ENCODE measurements at regions not wholly inside any gene's neighbourhood (a gene's known extent, or its start where the extent isn't known, plus 50 kb on each side); places are given as distances from the start of the nearest gene placed in this dataset.

DNA sequence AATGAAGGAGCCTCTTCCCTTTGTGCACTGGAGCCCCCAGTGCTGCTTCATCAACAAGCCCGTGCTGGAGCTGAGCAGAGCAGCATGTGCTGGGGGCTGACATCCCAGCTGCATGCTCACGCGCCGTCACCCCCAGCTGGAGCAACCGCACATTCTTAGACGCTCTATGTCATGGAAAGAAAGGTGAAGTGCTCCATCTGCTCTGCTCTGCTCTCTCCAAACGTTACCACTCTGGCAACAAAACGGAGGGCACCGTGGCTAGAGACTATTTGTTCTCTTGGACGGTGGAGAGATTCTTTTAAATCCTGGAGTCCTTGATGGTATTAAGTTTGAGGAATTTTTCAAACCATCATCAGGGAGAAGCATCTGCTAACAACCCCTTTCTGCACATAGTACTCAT is 208.4 kb downstream of the C12orf75 start:
- DNase-seq = no peak

DNA sequence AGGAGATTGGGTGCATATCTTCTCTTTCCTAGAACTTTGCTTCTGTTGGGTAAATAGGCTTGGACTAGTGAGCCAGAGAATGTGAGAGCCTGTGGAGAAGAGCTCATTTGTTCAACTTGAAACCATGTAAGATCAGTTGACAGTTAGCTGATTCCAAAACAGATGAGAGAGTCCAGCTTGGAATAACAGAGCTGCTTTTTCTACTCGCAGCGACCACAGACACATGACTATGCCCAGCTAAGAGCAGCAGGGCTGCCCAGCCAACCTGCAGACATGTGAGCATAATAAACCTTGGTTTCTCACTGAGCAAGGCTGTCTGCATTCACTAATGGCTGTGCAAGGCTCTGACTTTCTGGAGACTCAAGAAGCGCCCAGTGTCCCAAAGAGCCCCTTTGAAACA is 209.2 kb downstream of the C12orf75 start:
- DNase-seq = no peak

GRCh38 chr12:105547786-105548185 is 217.3 kb downstream of the C12orf75 start:
- DNase-seq = no peak

- DNase-seq = no peak
Measured at GRCh38 chr12:105548626-105549025, 218.1 kb downstream of the C12orf75 start.

DNA sequence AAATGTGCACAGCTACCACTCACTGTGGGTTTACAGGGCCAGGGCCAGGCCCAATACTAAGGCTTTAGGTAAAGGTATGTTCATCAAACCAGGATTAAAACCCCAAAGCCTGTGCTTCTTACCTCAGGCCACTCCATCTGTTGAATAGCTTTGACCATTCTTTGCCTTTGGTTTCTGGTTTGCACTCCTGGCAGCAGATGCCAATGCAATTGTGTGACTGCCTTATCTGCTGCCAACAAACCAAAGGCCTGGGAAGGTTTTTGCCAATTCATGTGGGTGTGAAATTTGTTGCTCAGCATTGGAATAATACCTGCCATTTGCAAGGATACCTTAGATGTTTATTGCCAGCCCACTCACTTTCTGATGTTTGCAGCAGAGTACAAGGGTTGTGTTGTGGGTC is 221.6 kb downstream of the C12orf75 start:
- no peak for DNase-seq

DNA sequence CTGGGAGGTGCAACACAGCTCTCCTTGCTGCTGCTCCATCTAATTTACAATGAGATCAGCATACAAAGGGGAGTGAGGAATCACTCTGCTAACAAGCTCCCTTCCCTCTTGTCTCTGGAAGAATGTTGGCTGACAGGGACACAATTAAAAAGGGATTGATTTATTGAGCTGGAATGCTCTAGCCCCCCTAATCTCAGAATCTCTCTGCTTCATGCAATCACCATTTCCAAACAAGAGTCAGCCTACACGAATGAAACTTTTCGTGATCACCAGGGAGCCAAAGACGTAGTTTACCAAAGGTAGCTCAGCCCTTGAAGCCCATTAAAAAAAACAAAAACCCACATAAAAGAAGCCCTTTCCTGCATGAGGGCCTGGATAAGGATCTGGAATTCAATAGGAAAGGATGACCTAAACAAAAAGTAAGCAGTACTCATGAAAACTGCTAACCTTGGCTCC is 223.8 kb downstream of the C12orf75 start:
- DNase-seq = no peak

DNA sequence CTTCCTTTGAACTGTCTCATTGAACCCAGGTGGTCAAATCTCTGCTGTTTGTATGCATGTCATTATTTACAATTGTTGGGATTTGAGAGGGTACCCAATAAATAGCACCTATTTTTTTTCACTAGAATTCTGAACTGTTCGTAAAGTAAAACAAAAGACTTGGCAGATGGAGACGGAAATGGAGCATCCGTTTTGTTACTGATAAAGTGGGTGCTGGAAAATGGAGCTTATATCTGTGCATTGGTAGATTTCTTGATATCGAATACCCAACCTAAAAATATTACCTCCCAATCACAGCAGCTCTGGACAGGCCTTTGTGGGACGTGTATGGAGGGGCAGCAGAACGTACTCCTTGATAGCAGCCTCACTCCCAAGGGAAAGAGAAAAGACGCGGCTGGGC is 224.4 kb downstream of the C12orf75 start:
- no peak for DNase-seq

DNA sequence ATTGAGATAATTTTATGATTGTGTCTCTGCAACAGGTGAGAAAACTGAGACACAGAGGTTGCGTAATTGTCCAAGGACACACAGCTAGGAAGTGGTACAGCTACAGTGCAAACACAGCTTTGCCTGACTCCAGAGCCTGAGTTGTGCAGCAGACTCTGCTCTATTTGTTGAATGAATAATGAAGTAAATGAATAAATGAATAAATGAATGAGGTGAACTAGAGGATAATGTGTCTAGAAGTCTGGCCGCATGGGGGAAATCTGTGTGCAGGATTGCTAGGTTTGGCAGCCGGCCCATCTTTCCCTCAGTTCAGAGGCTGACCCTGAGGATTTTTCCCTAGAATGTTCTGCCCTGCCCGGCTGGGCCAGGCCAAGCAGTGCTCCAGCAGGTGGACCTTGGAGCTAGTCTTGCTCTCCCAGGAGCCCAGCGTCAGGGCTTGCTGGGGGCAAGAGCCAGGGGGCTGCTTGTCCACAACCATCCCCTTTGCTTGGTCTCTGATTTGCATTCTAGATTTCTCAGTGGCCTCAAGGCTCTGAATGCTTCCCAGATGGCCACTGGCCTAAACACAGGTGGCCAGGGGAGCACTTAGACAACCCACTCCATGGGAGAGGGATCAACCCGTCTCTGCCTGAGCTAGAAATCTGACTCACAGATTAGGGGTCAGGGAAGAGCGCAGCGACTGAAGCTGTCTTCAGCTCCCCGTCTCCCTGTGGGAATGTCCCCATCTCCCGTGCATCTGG is 225.2 kb downstream of the C12orf75 start:
- no peak for DNase-seq

DNA sequence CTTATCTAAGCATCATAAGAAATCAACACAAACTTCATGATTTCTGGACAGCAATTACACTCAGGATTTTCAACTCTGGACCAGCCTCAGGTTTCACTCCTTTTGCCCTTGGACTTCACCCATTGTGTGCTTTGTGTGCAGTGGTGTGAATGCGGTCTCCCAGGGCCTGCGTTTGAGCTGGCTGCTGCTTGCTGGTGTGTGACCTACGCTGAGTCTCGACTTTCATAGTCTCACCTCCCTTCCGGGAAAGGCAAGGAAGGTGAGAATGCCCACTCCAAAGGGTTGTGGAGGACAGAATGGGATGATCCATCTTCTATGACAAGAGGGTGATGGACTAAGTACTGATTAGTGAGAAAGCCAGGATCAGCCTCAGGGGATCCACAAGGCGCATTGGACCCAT is 228.8 kb downstream of the C12orf75 start:
- no peak for DNase-seq

GRCh38 chr12:105561546-105562198 is 231.2 kb downstream of the C12orf75 start:
- DNase-seq = no peak

GRCh38 chr12:105562199-105562971 is 231.9 kb downstream of the C12orf75 start:
- no peak for DNase-seq

DNA sequence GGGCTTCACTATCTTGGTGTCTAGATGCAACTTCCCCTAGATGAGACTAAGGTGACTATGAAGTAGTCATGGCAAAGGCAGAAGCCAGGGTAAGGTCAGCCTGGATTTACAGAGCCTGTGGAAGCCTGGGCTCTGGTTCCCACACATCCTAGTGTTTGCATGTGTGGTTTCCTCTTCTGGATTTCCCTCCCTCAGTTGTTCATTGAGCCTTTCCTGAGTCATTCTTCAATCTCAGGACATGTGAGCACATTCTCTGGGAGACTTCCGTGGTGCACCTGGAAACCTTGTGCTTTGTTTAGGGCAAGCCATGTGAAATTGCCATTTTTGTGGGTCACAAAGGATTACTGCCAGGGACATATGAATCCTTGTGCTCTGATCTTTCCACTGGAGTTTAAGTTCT is 236.6 kb downstream of the C12orf75 start:
- DNase-seq = no peak

- no peak for DNase-seq
Measured at GRCh38 chr12:105569886-105570285, 239.4 kb downstream of the C12orf75 start.

DNA sequence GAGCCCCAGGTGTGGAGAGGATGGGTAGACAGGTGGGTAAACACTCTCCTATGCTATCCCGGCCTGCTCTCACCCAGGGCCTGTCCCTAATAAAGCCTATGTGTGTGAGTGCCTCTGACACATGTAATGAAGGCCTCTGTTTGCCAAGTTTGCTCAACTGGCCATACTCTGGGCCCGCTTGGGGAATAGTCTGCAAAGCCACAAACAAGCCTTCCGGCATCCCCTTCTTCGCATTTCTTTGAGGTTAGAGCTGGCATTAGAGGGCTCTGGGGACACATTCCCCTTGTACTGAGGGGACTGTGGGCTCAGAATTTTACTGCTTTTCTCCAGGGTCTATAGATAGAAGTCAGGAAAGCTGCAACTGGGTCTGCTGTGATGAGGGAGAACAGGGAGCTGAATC is 240.5 kb downstream of the C12orf75 start:
- no peak for DNase-seq

DNA sequence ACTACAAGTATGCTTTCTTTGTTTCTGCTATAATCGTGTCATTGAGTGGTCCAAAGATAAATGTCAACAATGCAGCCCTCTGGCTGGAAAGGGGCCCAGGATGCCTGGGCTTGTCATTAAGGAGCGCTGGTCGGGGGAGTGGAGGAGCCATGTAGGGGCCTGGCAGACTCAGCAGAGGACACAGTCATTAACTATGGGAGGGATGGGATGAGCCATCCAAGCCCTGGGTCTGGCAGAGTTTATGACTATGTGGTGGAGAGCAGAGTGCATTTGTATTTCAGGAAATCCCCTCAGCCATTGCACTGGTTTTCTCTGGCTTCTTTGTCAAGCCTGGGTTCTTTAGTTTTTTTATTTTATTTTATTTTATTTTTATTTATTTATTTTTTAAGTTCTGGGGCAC is 243.1 kb downstream of the C12orf75 start:
- no peak for DNase-seq

- DNase-seq = no peak
Measured at GRCh38 chr12:105574056-105574715, 243.7 kb downstream of the C12orf75 start.

DNA sequence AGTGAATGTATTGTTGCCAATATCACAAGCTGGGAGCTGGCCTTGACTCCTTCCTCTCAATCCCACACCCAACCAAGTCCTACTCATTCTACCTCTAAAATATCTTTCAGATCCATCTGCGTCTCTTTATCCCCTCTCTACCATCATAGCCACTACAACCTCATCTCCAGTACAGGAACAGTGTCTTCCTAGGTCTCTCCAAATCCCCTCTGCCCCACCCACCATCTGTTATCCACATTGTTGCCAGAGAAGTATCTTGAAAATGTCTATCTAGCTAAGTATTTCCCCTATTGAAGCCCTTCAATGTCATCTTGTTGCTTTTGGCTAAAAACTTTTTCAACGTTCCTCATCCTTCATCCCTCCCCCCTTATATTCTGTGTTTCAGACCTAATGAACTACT is 244.7 kb downstream of the C12orf75 start:
- no peak for DNase-seq

- no peak for DNase-seq
Measured at GRCh38 chr12:105576261-105576660, 245.8 kb downstream of the C12orf75 start.

GRCh38 chr12:105580821-105581352 is 250.4 kb downstream of the C12orf75 start:
- DNase-seq = no peak

DNA sequence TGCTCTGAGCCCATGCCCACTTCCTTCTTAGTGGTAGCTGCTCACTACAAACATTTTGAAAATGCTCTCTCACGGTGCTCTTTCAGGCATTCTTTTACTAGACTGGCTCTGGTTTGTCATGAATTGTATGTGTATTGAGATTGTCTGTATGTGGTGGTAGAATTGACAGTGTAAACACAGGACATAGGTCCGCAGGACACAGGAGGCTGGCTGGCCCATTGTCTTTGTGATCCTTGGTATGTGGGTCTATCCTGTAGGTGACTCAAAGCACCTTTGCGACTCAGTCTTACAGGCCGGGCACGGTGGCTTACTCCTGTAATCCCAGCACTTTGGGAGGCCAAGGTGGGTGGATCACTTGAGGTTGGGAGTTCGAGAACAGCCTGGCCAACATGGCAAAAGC is 250.9 kb downstream of the C12orf75 start:
- no peak for DNase-seq

DNA sequence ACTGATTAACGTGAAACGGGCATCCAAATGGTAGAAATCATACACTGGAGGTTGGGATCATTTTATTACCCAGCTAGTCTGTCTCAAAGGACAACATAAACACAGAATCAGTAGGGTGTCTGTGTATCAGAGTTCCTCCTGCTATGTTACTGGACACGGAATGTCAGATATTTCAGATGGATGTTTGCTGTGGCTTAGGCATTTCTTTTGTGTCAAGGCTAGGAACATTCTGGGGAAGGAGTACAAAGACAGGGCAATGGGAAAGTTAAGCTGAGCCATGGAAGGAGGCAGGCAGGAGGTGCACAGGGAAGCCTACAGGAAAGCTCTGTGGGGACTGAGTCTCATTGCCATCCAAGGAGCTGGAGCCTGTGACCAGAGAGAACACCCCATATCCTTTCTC is 254.6 kb downstream of the C12orf75 start:
- DNase-seq = no peak

DNA sequence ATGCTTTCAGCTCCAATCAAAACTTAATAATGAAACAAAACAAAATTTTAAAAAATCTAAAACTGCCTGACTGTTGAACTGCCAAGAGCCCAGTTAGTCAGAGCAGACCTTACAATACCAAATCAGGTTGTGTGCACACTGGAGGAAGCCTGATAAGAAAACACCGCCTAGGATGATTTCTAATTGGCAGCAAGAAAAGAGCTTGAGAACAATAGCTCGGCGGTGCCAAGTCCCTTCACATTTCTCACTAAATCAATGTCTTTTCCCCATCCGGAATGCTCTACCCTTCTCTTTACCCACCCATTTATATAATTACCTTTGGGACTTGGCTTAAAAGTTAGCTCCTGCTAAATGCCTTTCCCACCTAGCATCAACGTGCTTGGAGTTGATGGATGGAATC is 256.7 kb downstream of the C12orf75 start:
- no peak for DNase-seq

GRCh38 chr12:105588106-105588505 is 257.6 kb downstream of the C12orf75 start:
- no peak for DNase-seq

Measured in occipital lobe (tissue), 1 donor.